ENCODE measurements at regions not wholly inside any gene's neighbourhood (a gene's known extent, or its start where the extent isn't known, plus 50 kb on each side); places are given as distances from the start of the nearest gene placed in this dataset.

DNA sequence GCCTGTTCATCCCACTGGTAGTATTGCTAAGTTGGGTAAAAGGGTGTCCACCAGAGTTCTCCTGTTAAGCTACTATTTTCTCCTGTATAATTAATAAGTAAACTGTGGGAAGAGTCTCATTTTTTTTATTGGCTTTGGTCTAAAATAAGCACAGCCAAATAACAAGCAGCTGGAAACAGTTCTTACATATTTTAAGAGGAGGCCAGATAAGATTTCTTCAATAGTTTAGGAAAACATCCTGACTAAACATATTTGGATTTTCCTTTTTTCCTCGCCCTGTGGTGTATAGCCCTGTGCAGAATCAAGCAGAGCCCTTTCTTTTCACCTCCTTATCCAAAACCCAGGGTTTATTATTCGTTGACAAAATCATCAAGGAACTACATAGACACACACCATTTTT, 122.2 kb upstream of the ZNF608 start:
- Histone ChIP-seq H3K9ac (ENCODE audit: insufficient read depth, low read depth, low read length) (no peak overlapping the region), H4K20me1 (ENCODE audit: insufficient read depth, low read length) (no peaks in the 10 kb centered on the region), H3K79me2 (ENCODE audit: insufficient read depth, low read length) (no peaks in the 10 kb centered on the region), H3K4me3 (replicated peaks in 1 of 3; ENCODE audit: insufficient read depth in 1 of 3, low read depth in 2 of 3, low read length in 3 of 3) (no peak overlapping the region), H3K36me3 (replicated peaks in 1 of 2; ENCODE audit: control insufficient read depth in 1 of 2, insufficient read depth in 2 of 2, low read length in 2 of 2) (no peaks in the 10 kb centered on the region), H3K4me2 (ENCODE audit: low read depth, low read length) (no peak overlapping the region), H3K4me1 (ENCODE audit: insufficient read depth, low read length) (peaks cover 8% of the 10 kb centered on the region; the same call in 1 of the 2 replicates), H2AFZ (ENCODE audit: low read length) (no peak overlapping the region), H3K9me3 (ENCODE audit: low read length) (no peaks in the 10 kb centered on the region), H3K27me3 (ENCODE audit: control insufficient read depth in 1 of 2, insufficient read depth in 2 of 2, low read length in 2 of 2) (no peaks in the 10 kb centered on the region), H3K27ac (ENCODE audit: extremely low read length, insufficient read depth, low read length) (no peak overlapping the region)
- WGBS (ENCODE audit: low lambda C conversion rate): 2% methylated on average over 2 of the region's 2 CpGs
- ATAC-seq (no peak), DNase-seq (ENCODE audit: low spot score) (no peak), FAIRE-seq (no peak)
- POLR2A ChIA-PET: no interaction called here
- TF ChIP-seq SP1 (IDR thresholded peaks at IDR 0.05) (no peak), SP1 (CRISPR knock-in tag; IDR thresholded peaks at IDR 0.05) (no peak), NFE2L1 (CRISPR knock-in tag; IDR thresholded peaks at IDR 0.05; ENCODE audit: borderline replicate concordance) (no peak), ZMAT3 (CRISPR knock-in tag; conservative IDR thresholded peaks at IDR 0.05) (no peak), GABPA (IDR thresholded peaks at IDR 0.05; ENCODE audit: low read depth, low read length) (no peak), GABPA (CRISPR knock-in tag; IDR thresholded peaks at IDR 0.05; ENCODE audit: low read depth) (no peak), ZSCAN22 (CRISPR knock-in tag; IDR thresholded peaks at IDR 0.05) (no peak), SNRNP70 (IDR thresholded peaks at IDR 0.05; ENCODE audit: low read depth, low read length) (no peak), ZNF766 (CRISPR knock-in tag; IDR thresholded peaks at IDR 0.05; ENCODE audit: borderline replicate concordance) (no peak), RORA (CRISPR knock-in tag; IDR thresholded peaks at IDR 0.05) (no peak), HCFC1 (IDR thresholded peaks at IDR 0.05; ENCODE audit: low read depth, low read length) (no peak), SOX6 (IDR thresholded peaks at IDR 0.05) (no peak), SOX6 (CRISPR knock-in tag; IDR thresholded peaks at IDR 0.05) (no peak)
- TF ChIP-seq, protein P1, sequence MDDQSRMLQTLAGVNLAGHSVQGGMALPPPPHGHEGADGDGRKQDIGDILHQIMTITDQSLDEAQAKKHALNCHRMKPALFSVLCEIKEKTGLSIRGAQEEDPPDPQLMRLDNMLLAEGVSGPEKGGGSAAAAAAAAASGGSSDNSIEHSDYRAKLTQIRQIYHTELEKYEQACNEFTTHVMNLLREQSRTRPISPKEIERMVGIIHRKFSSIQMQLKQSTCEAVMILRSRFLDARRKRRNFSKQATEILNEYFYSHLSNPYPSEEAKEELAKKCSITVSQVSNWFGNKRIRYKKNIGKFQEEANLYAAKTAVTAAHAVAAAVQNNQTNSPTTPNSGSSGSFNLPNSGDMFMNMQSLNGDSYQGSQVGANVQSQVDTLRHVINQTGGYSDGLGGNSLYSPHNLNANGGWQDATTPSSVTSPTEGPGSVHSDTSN (CRISPR knock-in tag; IDR thresholded peaks at IDR 0.05; ENCODE audit: borderline replicate concordance): no peak
- TF ChIP-seq, protein P2, sequence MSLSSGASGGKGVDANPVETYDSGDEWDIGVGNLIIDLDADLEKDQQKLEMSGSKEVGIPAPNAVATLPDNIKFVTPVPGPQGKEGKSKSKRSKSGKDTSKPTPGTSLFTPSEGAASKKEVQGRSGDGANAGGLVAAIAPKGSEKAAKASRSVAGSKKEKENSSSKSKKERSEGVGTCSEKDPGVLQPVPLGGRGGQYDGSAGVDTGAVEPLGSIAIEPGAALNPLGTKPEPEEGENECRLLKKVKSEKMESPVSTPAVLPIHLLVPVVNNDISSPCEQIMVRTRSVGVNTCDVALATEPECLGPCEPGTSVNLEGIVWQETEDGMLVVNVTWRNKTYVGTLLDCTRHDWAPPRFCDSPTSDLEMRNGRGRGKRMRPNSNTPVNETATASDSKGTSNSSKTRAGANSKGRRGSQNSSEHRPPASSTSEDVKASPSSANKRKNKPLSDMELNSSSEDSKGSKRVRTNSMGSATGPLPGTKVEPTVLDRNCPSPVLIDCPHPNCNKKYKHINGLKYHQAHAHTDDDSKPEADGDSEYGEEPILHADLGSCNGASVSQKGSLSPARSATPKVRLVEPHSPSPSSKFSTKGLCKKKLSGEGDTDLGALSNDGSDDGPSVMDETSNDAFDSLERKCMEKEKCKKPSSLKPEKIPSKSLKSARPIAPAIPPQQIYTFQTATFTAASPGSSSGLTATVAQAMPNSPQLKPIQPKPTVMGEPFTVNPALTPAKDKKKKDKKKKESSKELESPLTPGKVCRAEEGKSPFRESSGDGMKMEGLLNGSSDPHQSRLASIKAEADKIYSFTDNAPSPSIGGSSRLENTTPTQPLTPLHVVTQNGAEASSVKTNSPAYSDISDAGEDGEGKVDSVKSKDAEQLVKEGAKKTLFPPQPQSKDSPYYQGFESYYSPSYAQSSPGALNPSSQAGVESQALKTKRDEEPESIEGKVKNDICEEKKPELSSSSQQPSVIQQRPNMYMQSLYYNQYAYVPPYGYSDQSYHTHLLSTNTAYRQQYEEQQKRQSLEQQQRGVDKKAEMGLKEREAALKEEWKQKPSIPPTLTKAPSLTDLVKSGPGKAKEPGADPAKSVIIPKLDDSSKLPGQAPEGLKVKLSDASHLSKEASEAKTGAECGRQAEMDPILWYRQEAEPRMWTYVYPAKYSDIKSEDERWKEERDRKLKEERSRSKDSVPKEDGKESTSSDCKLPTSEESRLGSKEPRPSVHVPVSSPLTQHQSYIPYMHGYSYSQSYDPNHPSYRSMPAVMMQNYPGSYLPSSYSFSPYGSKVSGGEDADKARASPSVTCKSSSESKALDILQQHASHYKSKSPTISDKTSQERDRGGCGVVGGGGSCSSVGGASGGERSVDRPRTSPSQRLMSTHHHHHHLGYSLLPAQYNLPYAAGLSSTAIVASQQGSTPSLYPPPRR (CRISPR knock-in tag; IDR thresholded peaks at IDR 0.05; ENCODE audit: borderline replicate concordance): no peak
- TF ChIP-seq, protein P3, sequence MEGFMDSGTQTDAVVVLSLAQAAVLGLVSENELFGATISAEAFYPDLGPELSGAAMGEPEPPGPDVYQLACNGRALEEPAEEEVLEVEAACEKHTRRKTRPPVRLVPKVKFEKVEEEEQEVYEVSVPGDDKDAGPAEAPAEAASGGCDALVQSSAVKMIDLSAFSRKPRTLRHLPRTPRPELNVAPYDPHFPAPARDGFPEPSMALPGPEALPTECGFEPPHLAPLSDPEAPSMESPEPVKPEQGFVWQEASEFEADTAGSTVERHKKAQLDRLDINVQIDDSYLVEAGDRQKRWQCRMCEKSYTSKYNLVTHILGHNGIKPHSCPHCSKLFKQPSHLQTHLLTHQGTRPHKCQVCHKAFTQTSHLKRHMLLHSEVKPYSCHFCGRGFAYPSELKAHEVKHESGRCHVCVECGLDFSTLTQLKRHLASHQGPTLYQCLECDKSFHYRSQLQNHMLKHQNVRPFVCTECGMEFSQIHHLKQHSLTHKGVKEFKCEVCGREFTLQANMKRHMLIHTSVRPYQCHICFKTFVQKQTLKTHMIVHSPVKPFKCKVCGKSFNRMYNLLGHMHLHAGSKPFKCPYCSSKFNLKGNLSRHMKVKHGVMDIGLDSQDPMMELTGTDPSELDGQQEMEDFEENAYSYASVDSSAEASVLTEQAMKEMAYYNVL (CRISPR knock-in tag; IDR thresholded peaks at IDR 0.05; ENCODE audit: borderline replicate concordance): no peak
- in situ Hi-C loops (cut with HindIII; ENCODE audit: extremely low pct_ligation_motif_present, low pct_unique_long_range_greater_than_20kb): no loop called here
- CTCF ChIA-PET (ENCODE audit: low intra/inter-chr PET ratio, low total read pairs): no interaction called here
- intact Hi-C loops (cut with micrococcal nuclease; ENCODE audit: unreplicated experiment): no loop called here
- BruUV-seq (replicated peaks): no TSS peak

All from HepG2 (cell line).